SK-N-MC (cell line): ENCODE measurements at regions not wholly inside any gene's neighbourhood (a gene's known extent, or its start where the extent isn't known, plus 50 kb on each side); places are given as distances from the start of the nearest gene placed in this dataset.

Source experiments
- EZH2 ChIP-seq: fragments of 200-600 bp; sonication (generic); IDR thresholded peaks from one replicate; pipeline ENCODE4 v1.6.1; 2017; ENCODE audit warnings: antibody characterized with exemption
- FOXP2 ChIP-seq: optimal IDR thresholded peaks from 2 replicates; pipeline ENCODE3; 2011; ENCODE audit warnings: mild to moderate bottlenecking, moderate library complexity; ENCODE audit not compliant: insufficient read depth; ENCODE audit errors: extremely low read length, control extremely low read depth
- POLR2AphosphoS5 ChIP-seq: IDR thresholded peaks from 2 replicates; pipeline ENCODE4 v1.6.1; 2012; ENCODE audit warnings: mild to moderate bottlenecking, low read depth, low read length, borderline replicate concordance

- TF ChIP-seq POLR2AphosphoS5 (no peak), EZH2 (no peak), FOXP2 (no peak)
Measured at GRCh38 chr18:68417166-68417799, 297.6 kb downstream of the TMX3 start.
